Gastroesophageal sphincter (tissue), 3 donors: ENCODE measurements at regions not wholly inside any gene's neighbourhood (a gene's known extent, or its start where the extent isn't known, plus 50 kb on each side); places are given as distances from the start of the nearest gene placed in this dataset.

ENCODE experiments used
- CTCF ChIP-seq, 4 experiments: fragments of 200-600 bp in 2 of 4; fragments of 450-650 bp in 2 of 4; sonication (generic) in 1 of 4; IDR thresholded peaks; one replicate each; pipeline ENCODE4 v1.5.1; 2017 to 2019; ENCODE audit warnings: antibody characterized with exemption in 4 of 4, mild to moderate bottlenecking in 2 of 4, moderate library complexity in 2 of 4
- EP300 ChIP-seq: sonication (generic); formaldehyde crosslinking; IDR thresholded peaks from one replicate; pipeline ENCODE4 v1.6.1; 2017; ENCODE audit warnings: antibody characterized with exemption, mild to moderate bottlenecking
- POLR2A ChIP-seq, 2 donors: fragments of 450-650 bp; IDR thresholded peaks; one replicate each; pipeline ENCODE4 v1.6.1; 2017; ENCODE audit warnings: antibody characterized with exemption in 2 of 2, mild to moderate bottlenecking in 2 of 2, moderate library complexity in 1 of 2
- POLR2AphosphoS5 ChIP-seq: sonication (generic); formaldehyde crosslinking; IDR thresholded peaks from one replicate; pipeline ENCODE4 v1.6.1; 2017; ENCODE audit warnings: antibody characterized with exemption

- TF ChIP-seq CTCF (IDR thresholded peaks at IDR 0.05) = no peak
- TF ChIP-seq EP300 = no peak
- TF ChIP-seq POLR2AphosphoS5 = no peak
- no peak for TF ChIP-seq POLR2A (IDR thresholded peaks at IDR 0.05)
Observed at GRCh38 chr2:55985406-55985805, 61.8 kb upstream of the EFEMP1 start.
